Upper lobe of left lung (tissue), 6 donors: ENCODE measurements at regions not wholly inside any gene's neighbourhood (a gene's known extent, or its start where the extent isn't known, plus 50 kb on each side); places are given as distances from the start of the nearest gene placed in this dataset.
"Not testable (repeated sequence)": the region's sequence is repeated elsewhere in the genome, so short reads cannot be mapped to it uniquely, and the experiment has no call there.

Source experiments
- ATAC-seq, 2 donors: fragments of 200-7000 bp; cut with Tn5 transposase; one replicate each; pipeline ENCODE4 v1.9.1; 2022; ENCODE audit warnings: mild to moderate bottlenecking in 2 of 2, moderate library complexity in 2 of 2; ENCODE audit not compliant: low FRiP score in 2 of 2
- DNase-seq, 2 donors: peaks; one replicate each; pipeline ENCODE4 v3.0.0-alpha.2; 2019 to 2020
- H3K27ac ChIP-seq, 4 donors: fragments of 200-600 bp; sonication (generic); one replicate each; pipeline ENCODE4 v1.5.1; 2016 to 2019
- H3K27me3 ChIP-seq, 4 donors: fragments of 200-600 bp; sonication (generic); one replicate each; pipeline ENCODE4 v1.5.1; 2017 to 2019
- H3K36me3 ChIP-seq, 4 donors: fragments of 200-600 bp; sonication (generic); one replicate each; pipeline ENCODE4 v1.5.1; 2016 to 2019
- H3K4me1 ChIP-seq, 4 donors: fragments of 200-600 bp; sonication (generic); one replicate each; pipeline ENCODE4 v1.5.1; 2018 to 2019
- H3K4me3 ChIP-seq, 4 donors: fragments of 200-600 bp; sonication (generic); one replicate each; pipeline ENCODE4 v1.5.1; 2017 to 2019; ENCODE audit warnings: mild to moderate bottlenecking in 2 of 4, moderate library complexity in 1 of 4
- H3K9me3 ChIP-seq, 4 donors: fragments of 200-600 bp; sonication (generic); one replicate each; pipeline ENCODE4 v1.5.1; 2018 to 2019
- WGBS, 2 donors: methylation state at CpG; one replicate each; pipeline ENCODE4 v1.1.5; 2017 to 2018; 5-methylcytosine and 5-hydroxymethylcytosine counted together
- donor health status: DM: no; HTN: no; CAD: no; lungs with moderate emphysema.
- donor health status: DM: no; HTN: yes; CAD: no; lungs with severe emphysema.

- not testable (repeated sequence) for H3K9me3 ChIP-seq, H3K27me3 ChIP-seq, H3K4me1 ChIP-seq, DNase-seq, H3K4me3 ChIP-seq, H3K27ac ChIP-seq, H3K36me3 ChIP-seq
- 0 to 78% methylated on average over 1 of the region's 5 CpGs for WGBS, 2 donors
- ATAC-seq, result peak in 1 of 2 donors; percentile 76
Measured at GRCh38 chr2:111503844-111504570, 380.0 kb downstream of the ANAPC1 start.

- not testable (repeated sequence) for H3K27ac ChIP-seq, ATAC-seq, H3K36me3 ChIP-seq, H3K9me3 ChIP-seq, DNase-seq, H3K27me3 ChIP-seq, H3K4me3 ChIP-seq, H3K4me1 ChIP-seq
- 80 to 89% methylated on average over 1 of the region's 2 CpGs for WGBS, 2 donors
Measured at GRCh38 chr2:111504571-111504942, 379.4 kb downstream of the ANAPC1 start.

DNA sequence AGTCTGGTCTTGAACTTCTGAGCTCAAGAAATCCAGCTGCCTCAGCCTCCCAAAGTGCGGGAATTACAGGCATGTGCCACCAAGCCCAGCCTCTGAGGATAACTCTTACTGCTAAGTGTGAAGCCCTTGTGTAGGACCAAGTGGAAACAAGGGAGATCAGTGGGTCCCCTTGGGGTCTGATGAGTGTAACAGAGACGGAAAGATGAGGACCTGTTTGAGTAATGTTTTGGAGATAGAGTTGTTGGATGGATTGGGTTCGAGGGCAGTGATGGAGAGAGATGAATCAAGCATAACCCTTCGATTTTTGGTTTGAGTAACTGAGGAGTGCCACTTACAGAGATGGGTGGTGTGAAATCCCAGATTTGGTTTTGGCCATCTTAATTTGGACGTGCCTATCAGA, 378.7 kb downstream of the ANAPC1 start:
- DNase-seq, H3K27ac ChIP-seq, ATAC-seq, H3K9me3 ChIP-seq, H3K27me3 ChIP-seq, H3K4me3 ChIP-seq, H3K4me1 ChIP-seq, H3K36me3 ChIP-seq: not testable (repeated sequence)
- 69 to 70% methylated on average over 4 of the region's 5 CpGs for WGBS, 2 donors

DNA sequence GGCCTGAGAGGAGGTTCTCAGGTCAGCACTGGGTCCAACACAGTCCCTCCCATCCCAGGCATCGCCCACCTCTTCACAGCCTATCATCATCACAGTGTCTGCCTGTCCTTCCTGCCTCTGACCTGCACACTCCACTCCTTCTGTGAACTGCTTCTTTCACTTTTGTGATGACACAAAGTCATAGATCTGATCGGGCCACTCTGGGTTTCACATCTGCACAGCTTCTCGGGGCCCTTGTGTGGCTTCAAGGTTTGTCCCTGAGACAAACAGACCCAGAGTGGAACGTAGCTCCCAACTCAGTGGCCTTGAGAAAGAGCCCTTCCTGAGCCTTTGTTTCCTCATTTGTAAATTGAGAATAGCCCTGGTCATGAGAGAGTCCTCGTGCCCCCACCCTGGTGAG, 377.1 kb downstream of the ANAPC1 start:
- not testable (repeated sequence) for H3K4me3 ChIP-seq, H3K27ac ChIP-seq, ATAC-seq, H3K27me3 ChIP-seq, H3K4me1 ChIP-seq, H3K9me3 ChIP-seq, DNase-seq, H3K36me3 ChIP-seq
- 70% methylated on average over 4 of the region's 5 CpGs; no CpG with 5 or more reads in 1 of the 2 donors for WGBS, 2 donors

DNA sequence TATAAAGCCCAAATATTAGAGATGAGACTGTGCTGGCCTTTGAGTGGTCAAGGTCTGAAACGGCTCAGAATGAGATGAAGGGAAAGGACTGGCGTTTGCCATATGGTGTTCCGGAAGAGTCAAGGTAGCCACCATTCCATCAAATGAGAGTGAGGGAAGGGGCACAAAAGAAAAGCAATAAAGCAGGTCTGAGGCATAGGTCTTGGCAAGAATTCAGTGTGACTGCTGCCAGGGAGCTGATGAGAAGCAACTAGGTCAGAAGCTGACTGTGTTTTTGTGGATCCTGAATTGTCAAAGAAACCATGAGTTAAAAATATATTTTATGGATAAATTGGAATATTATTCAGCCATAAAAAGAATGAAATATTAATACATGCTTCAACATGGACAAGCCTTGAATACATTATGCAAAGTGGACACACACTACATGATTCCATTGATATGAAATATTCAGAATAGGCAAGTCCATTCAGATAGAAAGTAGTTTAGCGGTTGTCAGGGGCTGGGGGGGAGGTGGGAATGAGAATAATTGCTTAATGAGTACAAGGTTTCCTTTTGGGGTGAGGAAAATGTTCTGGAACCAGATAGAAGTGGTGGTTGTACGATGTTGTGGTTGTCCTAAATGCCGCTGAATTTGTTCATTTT, 374.6 kb downstream of the ANAPC1 start:
- 83 to 91% methylated on average over 6 of the region's 6 CpGs for WGBS, 2 donors
- not testable (repeated sequence) for H3K4me1 ChIP-seq, H3K9me3 ChIP-seq, H3K36me3 ChIP-seq, H3K4me3 ChIP-seq, H3K27ac ChIP-seq, ATAC-seq, H3K27me3 ChIP-seq, DNase-seq

DNA sequence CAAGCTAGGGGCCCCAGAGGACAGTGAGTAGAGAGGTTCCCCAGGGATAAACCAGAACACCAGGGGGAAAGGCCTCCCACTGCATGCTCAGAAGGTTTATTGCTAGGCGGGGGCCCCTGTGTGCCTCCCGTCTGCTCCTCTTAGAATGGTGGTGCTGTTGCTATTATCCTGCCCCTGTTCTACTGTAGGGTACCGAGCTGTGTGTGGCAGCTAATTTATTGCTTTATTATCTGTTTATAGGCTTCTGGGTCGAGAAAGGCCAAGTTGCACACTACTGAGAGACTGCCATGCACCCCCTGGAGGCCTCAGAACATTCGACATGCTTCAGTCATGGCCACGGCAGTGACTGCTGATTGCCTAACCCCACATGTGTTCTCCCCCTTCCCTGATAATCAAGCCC, 373.6 kb downstream of the ANAPC1 start:
- H3K4me1 ChIP-seq, DNase-seq, H3K4me3 ChIP-seq, H3K27ac ChIP-seq, H3K9me3 ChIP-seq, H3K27me3 ChIP-seq, H3K36me3 ChIP-seq, ATAC-seq: not testable (repeated sequence)
- 88 to 100% methylated on average over 3 to 4 of the region's 6 CpGs for WGBS, 2 donors

GRCh38 chr2:111511062-111511461, 372.9 kb downstream of the ANAPC1 start:
- H3K36me3 ChIP-seq, H3K4me3 ChIP-seq, H3K27ac ChIP-seq, H3K27me3 ChIP-seq, H3K4me1 ChIP-seq, H3K9me3 ChIP-seq: not testable (repeated sequence)
- ATAC-seq (peak in 1 of 2 donors; percentile 28), DNase-seq (peak in 1 of 2 donors; percentile 32)
- 64% methylated on average over 3 of the region's 3 CpGs; no CpG with 5 or more reads in 1 of the 2 donors for WGBS, 2 donors

- H3K36me3 ChIP-seq, H3K4me1 ChIP-seq, H3K4me3 ChIP-seq, H3K9me3 ChIP-seq, H3K27ac ChIP-seq, H3K27me3 ChIP-seq, ATAC-seq, DNase-seq: not testable (repeated sequence)
- WGBS, 2 donors, result 50% methylated on average over 3 of the region's 3 CpGs; no CpG with 5 or more reads in 1 of the 2 donors
Measured at GRCh38 chr2:111512378-111512777, 371.6 kb downstream of the ANAPC1 start.

GRCh38 chr2:111514138-111514537, 369.9 kb downstream of the ANAPC1 start:
- not testable (repeated sequence) for H3K4me1 ChIP-seq, H3K27ac ChIP-seq, H3K27me3 ChIP-seq, DNase-seq, H3K4me3 ChIP-seq, H3K9me3 ChIP-seq, ATAC-seq, H3K36me3 ChIP-seq
- WGBS, 2 donors, result 89 to 96% methylated on average over 3 to 4 of the region's 4 CpGs

DNA sequence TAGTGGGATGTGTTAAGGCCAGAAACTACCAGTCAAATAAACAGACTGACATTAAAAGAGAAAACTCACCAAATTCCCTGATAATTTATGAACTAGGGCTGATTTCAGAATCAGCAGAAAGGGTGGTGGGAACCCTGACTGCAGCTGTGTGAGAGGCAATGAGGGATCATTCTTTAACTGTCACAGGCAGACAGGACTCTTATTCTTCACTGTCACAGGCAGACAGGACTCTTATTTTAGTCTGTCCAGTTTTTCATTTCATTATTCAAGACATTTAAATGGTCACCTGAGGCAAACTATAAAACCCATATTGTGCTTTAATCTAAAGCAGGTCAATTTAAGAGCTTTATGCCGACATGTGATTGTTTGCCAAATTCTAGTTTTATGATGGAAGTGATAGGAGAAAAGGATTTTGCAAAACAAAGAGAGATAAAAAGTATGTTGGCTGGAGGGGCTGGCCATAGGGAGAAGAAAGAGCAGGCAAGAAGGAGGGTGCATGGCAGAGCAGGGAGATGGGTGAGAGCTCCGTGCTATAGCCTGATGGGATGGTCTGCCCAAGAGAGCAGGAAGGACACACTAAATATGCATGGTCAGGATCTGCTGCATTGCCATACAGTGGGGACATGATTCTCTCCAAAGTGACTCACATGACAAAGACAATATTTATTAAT, 366.8 kb downstream of the ANAPC1 start:
- H3K4me1 ChIP-seq, H3K9me3 ChIP-seq, H3K27ac ChIP-seq, H3K27me3 ChIP-seq, DNase-seq, ATAC-seq, H3K4me3 ChIP-seq, H3K36me3 ChIP-seq: not testable (repeated sequence)
- 83 to 85% methylated on average over 1 of the region's 2 CpGs for WGBS, 2 donors

- not testable (repeated sequence) for ATAC-seq, H3K4me1 ChIP-seq, H3K36me3 ChIP-seq, H3K9me3 ChIP-seq, H3K4me3 ChIP-seq, H3K27ac ChIP-seq, DNase-seq, H3K27me3 ChIP-seq
- 67 to 74% methylated on average over 2 of the region's 2 CpGs for WGBS, 2 donors
Measured at GRCh38 chr2:111517721-111518053, 366.3 kb downstream of the ANAPC1 start.
